Body of pancreas (tissue), 4 donors: ENCODE measurements at regions not wholly inside any gene's neighbourhood (a gene's known extent, or its start where the extent isn't known, plus 50 kb on each side); places are given as distances from the start of the nearest gene placed in this dataset.

Experiments used
- ATAC-seq: fragments of 150-250 bp; one replicate; pipeline ENCODE4 v1.9.1; 2016
- DNase-seq, 4 donors: peaks; one replicate each; pipeline ENCODE4 v3.0.0-alpha.2; 2019
- H3K27ac ChIP-seq, 4 donors: fragments of 200-600 bp; sonication (generic); 1 replicate in 3 of 4; 2 replicates in 1 of 4; pipeline versions ENCODE4 v1.5.1 to v1.6.1; 2016 to 2019; ENCODE audit warnings: mild to moderate bottlenecking in 1 of 4, mixed read lengths in 1 of 4, moderate library complexity in 1 of 4
- H3K27me3 ChIP-seq, 2 donors: fragments of 200-600 bp; sonication (generic); one replicate each; pipeline ENCODE4 v1.6.0; 2016; ENCODE audit warnings: mild to moderate bottlenecking in 1 of 2
- H3K36me3 ChIP-seq, 2 donors: fragments of 200-600 bp; sonication (generic); replicated peaks in 1 of 2; 2 replicates each; pipeline ENCODE4 v1.5.1; 2016; ENCODE audit warnings: low read depth in 2 of 2; ENCODE audit not compliant: insufficient read depth in 1 of 2
- H3K4me1 ChIP-seq: fragments of 200-600 bp; sonication (generic); one replicate; pipeline ENCODE4 v1.6.0; 2016
- H3K4me3 ChIP-seq, 2 donors: fragments of 200-600 bp; sonication (generic); 1 replicate in 1 of 2; 2 replicates in 1 of 2; pipeline ENCODE4 v1.5.1; 2016 to 2019
- H3K9me3 ChIP-seq, 3 donors: fragments of 200-600 bp; sonication (generic); 1 replicate in 2 of 3; 2 replicates in 1 of 3; pipeline ENCODE4 v1.5.1; 2016
- CTCF ChIP-seq, 7 experiments: fragments of 450-650 bp in 4 of 7; fragments of 200-600 bp in 3 of 7; sonication (generic) in 3 of 7; IDR thresholded peaks; one replicate each; pipeline ENCODE4 v1.5.1; 2016 to 2019; ENCODE audit warnings: antibody characterized with exemption in 7 of 7
- POLR2A ChIP-seq, 3 donors: fragments of 450-650 bp; IDR thresholded peaks; one replicate each; pipeline ENCODE4 v1.6.1; 2016; ENCODE audit warnings: antibody characterized with exemption in 3 of 3, mild to moderate bottlenecking in 2 of 3
- WGBS, 2 donors: methylation state at CpG; one replicate each; pipeline ENCODE4 v1.1.5; 2017; 5-methylcytosine and 5-hydroxymethylcytosine counted together
- intact Hi-C: fragments of 100-400 bp; cut with DNase I; formaldehyde crosslinking; loops from one replicate; pipeline ENCODE4 v1.15.1; 2023

GRCh38 chr3:64859625-64860535 lies 172.1 kb upstream of the ADAMTS9 start:
- WGBS, 2 donors, result 77 to 83% methylated on average over 6 of the region's 6 CpGs

GRCh38 chr3:64856977-64857516 lies 169.2 kb upstream of the ADAMTS9 start:
- 83 to 86% methylated on average over 3 of the region's 3 CpGs for WGBS, 2 donors
- Histone ChIP-seq H3K4me1 (no peaks in the 10 kb centered on the region), H3K4me3 (no peak overlapping the region), H3K27me3 (no peaks in the 10 kb centered on the region), H3K9me3 (no peaks in the 10 kb centered on the region), H3K36me3 (no peaks in the 10 kb centered on the region), H3K27ac (no peak overlapping the region)
- intact Hi-C loops, result no loop called here
- no peak for TF ChIP-seq POLR2A (IDR thresholded peaks at IDR 0.05)
- TF ChIP-seq CTCF (IDR thresholded peaks at IDR 0.05), result no peak
- DNase-seq (no peak), ATAC-seq (no peak)

More at GRCh38 chr3:64859625-64860535, 172.1 kb upstream of the ADAMTS9 start:
- DNase-seq, result no peak
- H3K4me3 ChIP-seq, result no peak overlapping the region
- H3K4me1 ChIP-seq, result peaks cover 7% of the 10 kb centered on the region
- TF ChIP-seq CTCF (IDR thresholded peaks at IDR 0.05) (no peak), POLR2A (IDR thresholded peaks at IDR 0.05) (no peak)
- H3K27me3 ChIP-seq, result no peaks in the 10 kb centered on the region
- no peak overlapping the region for H3K27ac ChIP-seq
- H3K36me3 ChIP-seq, result no peaks in the 10 kb centered on the region
- H3K9me3 ChIP-seq, result no peaks in the 10 kb centered on the region
- intact Hi-C loops, result no loop called here
- no peak for ATAC-seq

- DNase-seq (no peak), ATAC-seq (no peak)
- Histone ChIP-seq H3K27me3 (no peaks in the 10 kb centered on the region), H3K4me1 (no peaks in the 10 kb centered on the region), H3K9me3 (no peaks in the 10 kb centered on the region), H3K36me3 (no peaks in the 10 kb centered on the region), H3K4me3 (no peak overlapping the region), H3K27ac (no peak overlapping the region)
- whole genome bisulfite sequencing, 2 donors, result 90 to 100% methylated on average over 1 of the region's 1 CpG
- intact Hi-C loops, result no loop called here
- TF ChIP-seq CTCF (IDR thresholded peaks at IDR 0.05) (no peak), POLR2A (IDR thresholded peaks at IDR 0.05) (no peak)
These were observed 168.3 kb upstream of the ADAMTS9 start for GRCh38 chr3:64856106-64856505.

GRCh38 chr3:64853456-64853855 lies 165.7 kb upstream of the ADAMTS9 start:
- H3K4me3 ChIP-seq, result no peak overlapping the region
- ATAC-seq (no peak), DNase-seq (no peak)
- H3K27ac ChIP-seq, result no peak overlapping the region
- H3K9me3 ChIP-seq, result no peaks in the 10 kb centered on the region
- H3K27me3 ChIP-seq, result no peaks in the 10 kb centered on the region
- no peaks in the 10 kb centered on the region for H3K36me3 ChIP-seq
- H3K4me1 ChIP-seq, result no peaks in the 10 kb centered on the region
- intact Hi-C loops, result no loop called here
- 71 to 80% methylated on average over 2 of the region's 2 CpGs for WGBS, 2 donors
- no peak for TF ChIP-seq POLR2A (IDR thresholded peaks at IDR 0.05)
- TF ChIP-seq CTCF (IDR thresholded peaks at IDR 0.05), result no peak
